ENCODE measurements at regions not wholly inside any gene's neighbourhood (a gene's known extent, or its start where the extent isn't known, plus 50 kb on each side); places are given as distances from the start of the nearest gene placed in this dataset.

GRCh38 chr11:28684011-28684586 is 575.9 kb downstream of the METTL15 start:
- DNase-seq (ENCODE audit: low spot score): no peak

GRCh38 chr11:28679795-28680468 is 571.7 kb downstream of the METTL15 start:
- DNase-seq (ENCODE audit: low spot score): no peak

GRCh38 chr11:28677721-28678120 is 569.5 kb downstream of the METTL15 start:
- no peak for DNase-seq (ENCODE audit: low spot score)

- DNase-seq (ENCODE audit: low spot score): no peak
Measured at GRCh38 chr11:28675183-28675582, 567.0 kb downstream of the METTL15 start.

- no peak for DNase-seq (ENCODE audit: low spot score)
Measured at GRCh38 chr11:28674433-28675103, 566.4 kb downstream of the METTL15 start.

GRCh38 chr11:28673691-28674432 is 565.7 kb downstream of the METTL15 start:
- DNase-seq (ENCODE audit: low spot score): no peak

- no peak for DNase-seq (ENCODE audit: low spot score)
Measured at GRCh38 chr11:28671274-28671673, 563.1 kb downstream of the METTL15 start.

- no peak for DNase-seq (ENCODE audit: low spot score)
Measured at GRCh38 chr11:28666632-28667031, 558.4 kb downstream of the METTL15 start.

- no peak for DNase-seq (ENCODE audit: low spot score)
Measured at GRCh38 chr11:28659716-28660348, 551.6 kb downstream of the METTL15 start.

- DNase-seq (ENCODE audit: low spot score): no peak
Measured at GRCh38 chr11:28657378-28658030, 549.3 kb downstream of the METTL15 start.

GRCh38 chr11:28654191-28654590 is 546.0 kb downstream of the METTL15 start:
- no peak for DNase-seq (ENCODE audit: low spot score)

GRCh38 chr11:28649922-28650321 is 541.7 kb downstream of the METTL15 start:
- no peak for DNase-seq (ENCODE audit: low spot score)

GRCh38 chr11:28636566-28636965 is 528.4 kb downstream of the METTL15 start:
- DNase-seq (ENCODE audit: low spot score): no peak

GRCh38 chr11:28636033-28636432 is 527.8 kb downstream of the METTL15 start:
- DNase-seq (ENCODE audit: low spot score): no peak

GRCh38 chr11:28632338-28632737 is 524.1 kb downstream of the METTL15 start:
- DNase-seq (ENCODE audit: low spot score): no peak

- no peak for DNase-seq (ENCODE audit: low spot score)
Measured at GRCh38 chr11:28631148-28631547, 523.0 kb downstream of the METTL15 start.

- DNase-seq (ENCODE audit: low spot score): no peak
Measured at GRCh38 chr11:28629235-28629634, 521.0 kb downstream of the METTL15 start.

GRCh38 chr11:28628412-28628811 is 520.2 kb downstream of the METTL15 start:
- no peak for DNase-seq (ENCODE audit: low spot score)

GRCh38 chr11:28627690-28628255 is 519.6 kb downstream of the METTL15 start:
- DNase-seq (ENCODE audit: low spot score): no peak

GRCh38 chr11:28625532-28625931 is 517.3 kb downstream of the METTL15 start:
- no peak for DNase-seq (ENCODE audit: low spot score)

GRCh38 chr11:28621753-28622152 is 513.6 kb downstream of the METTL15 start:
- no peak for DNase-seq (ENCODE audit: low spot score)
